ENCODE measurements at regions not wholly inside any gene's neighbourhood (a gene's known extent, or its start where the extent isn't known, plus 50 kb on each side); places are given as distances from the start of the nearest gene placed in this dataset.

DNA sequence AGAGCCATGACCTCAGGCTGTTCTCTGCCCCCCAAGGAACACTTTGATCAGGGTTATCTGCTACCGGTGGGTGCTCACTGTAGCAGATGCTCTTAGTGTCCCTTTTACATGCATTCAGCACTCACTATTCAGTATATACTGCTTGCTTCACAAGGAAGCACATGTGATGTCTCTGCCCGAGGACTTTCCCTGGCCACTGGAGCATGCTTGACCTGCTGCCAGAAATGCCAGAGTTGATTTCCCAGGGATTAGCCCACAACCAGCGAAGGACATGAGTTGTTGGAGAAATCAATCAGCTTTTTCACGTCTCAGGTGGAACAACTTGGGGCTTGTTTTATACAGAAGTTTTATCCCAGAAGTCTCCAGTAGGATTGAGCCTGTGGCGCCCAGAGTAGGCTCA, 51.2 kb upstream of the RPS6KA3 start:
- TF ChIP-seq POLR2A (IDR thresholded peaks at IDR 0.05; ENCODE audit: low read length) (no peak), GATA1 (IDR thresholded peaks at IDR 0.05; ENCODE audit: low read depth, low read length) (no peak)
